AML-193 (cell line): ENCODE measurements at regions not wholly inside any gene's neighbourhood (a gene's known extent, or its start where the extent isn't known, plus 50 kb on each side); places are given as distances from the start of the nearest gene placed in this dataset.

Experiments used
- DNase-seq, 2 experiments: peaks; one replicate each; lab custom pipeline; 2025; lab: John Stamatoyannopoulos, UW

DNA sequence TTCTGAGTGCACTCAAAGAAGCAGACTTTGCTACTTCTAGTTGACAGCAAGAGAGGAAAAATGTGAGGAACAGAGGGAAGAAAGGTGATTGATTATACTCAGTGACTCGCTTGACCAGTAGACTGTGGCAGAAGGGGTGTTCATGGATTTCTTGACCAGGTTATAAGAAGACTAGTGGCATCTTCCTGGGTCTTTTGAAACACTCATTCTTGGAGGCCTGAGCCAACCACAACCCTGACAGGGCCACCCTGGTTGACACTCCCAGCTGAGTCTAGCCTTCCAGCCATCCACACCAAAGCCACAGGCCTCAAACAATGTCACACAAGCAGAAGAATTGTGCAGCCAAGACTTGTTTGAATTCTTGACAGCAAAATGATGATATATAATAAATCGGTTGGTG, 366.3 kb downstream of the SS18 start:
- DNase-seq: no peak

GRCh38 chr18:25713103-25713502, 361.1 kb upstream of the ZNF521 start:
- DNase-seq: no peak

- no peak for DNase-seq
Observed at GRCh38 chr18:25710981-25711380, 359.0 kb upstream of the ZNF521 start.

DNA sequence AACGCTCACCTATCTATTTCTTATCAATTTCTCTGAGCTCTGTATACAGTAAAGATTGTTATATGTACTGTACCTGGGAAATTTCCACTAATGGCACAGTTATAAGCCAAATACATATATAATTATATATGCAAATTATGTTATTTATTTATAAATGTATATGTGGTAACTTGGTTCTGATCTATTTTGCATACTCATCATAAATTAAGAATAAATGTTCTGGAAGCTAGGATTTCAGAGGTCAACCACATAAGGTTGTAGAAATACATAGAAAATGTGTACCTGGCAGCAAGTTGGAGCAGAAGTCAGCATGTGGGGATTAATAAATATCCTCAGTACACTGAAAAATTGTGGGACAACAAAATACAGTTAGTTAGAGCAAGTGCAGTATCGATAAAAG, 353.7 kb upstream of the ZNF521 start:
- no peak for DNase-seq

DNA sequence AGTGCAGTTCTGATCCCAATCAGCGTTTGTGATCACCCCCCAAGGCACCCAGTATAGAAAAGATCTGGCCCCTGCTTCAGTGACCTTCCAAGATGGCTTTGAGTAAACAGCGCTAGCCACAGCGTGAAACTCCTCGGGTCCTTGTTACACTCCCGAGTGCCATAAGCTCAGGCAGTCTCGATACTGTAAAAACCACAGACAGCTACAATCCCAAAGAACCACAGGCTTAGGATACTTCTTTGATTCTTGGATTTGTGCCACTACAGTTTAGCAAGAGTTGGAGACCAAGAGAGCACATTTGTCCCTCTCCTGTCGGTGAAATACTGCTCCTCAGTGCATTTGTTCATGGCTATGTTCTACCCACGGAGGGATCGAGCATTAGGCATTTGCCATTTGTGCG, 352.5 kb upstream of the ZNF521 start:
- no peak for DNase-seq

- no peak for DNase-seq
Observed at GRCh38 chr18:25704071-25704470, 352.1 kb upstream of the ZNF521 start.

GRCh38 chr18:25701821-25702220, 349.9 kb upstream of the ZNF521 start:
- no peak for DNase-seq

DNA sequence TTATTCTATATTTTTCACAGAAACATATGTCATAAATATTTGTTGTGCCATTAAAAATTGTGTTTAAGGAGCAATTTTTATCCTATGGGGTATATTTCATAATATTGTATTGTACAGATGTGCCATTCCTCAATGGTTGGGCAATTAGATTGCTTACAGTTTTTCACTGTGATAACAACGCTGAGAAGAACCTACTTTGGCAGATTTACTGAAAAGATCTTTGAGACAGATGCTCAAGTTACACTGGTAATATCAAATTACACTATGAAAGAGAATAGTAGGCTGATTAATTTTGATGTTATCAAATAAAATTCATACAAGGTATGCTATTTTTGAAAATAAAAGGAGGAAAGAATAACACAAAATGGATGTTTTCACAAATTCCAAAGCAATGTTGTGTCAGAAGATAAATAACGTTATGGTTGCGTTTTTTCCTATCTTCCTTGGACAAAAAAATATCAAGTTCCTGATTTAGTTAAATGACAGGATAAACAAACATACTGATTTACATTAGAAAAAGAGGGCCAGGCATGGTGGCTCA, 335.1 kb upstream of the ZNF521 start:
- DNase-seq: no peak

DNA sequence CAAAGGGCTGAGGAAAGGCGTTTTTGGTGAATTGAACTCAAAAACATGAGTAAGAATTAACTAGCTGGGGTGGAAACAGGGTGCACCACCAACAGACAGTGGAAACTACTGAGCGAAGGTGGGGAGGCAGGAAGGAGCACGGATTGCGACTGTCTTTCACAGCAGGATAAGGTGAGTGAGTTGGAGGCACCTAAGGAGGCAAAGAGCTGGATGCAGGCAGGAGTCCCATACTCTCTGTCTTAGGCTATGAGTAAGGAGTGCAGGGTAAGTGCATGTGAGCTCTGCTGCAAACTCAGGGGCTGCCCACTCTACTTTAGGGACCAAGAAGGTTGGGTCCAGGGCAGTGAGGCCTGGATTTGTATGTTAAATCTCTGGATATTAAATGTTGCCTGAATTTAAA, 333.1 kb upstream of the ZNF521 start:
- no peak for DNase-seq

GRCh38 chr18:25679491-25679890, 327.5 kb upstream of the ZNF521 start:
- DNase-seq: no peak

DNA sequence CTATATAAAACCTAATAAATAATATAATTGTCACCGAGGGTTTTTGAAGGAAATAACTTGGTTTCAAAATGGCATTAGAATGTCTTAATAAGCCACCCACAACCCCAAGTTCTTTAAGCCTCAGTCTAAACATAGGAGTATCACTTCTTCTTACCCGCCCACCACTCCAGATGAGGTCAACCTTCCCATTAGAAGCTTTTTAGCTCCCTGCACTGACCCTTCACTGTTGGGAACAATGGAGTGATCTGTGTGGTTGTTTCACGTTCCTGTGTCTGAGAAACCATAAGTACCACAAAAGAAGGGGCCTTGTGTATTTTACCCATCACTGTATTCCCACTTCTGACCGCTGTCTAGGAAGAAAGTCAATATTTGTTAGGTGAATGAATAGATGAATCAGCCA, 326.3 kb upstream of the ZNF521 start:
- no peak for DNase-seq

DNA sequence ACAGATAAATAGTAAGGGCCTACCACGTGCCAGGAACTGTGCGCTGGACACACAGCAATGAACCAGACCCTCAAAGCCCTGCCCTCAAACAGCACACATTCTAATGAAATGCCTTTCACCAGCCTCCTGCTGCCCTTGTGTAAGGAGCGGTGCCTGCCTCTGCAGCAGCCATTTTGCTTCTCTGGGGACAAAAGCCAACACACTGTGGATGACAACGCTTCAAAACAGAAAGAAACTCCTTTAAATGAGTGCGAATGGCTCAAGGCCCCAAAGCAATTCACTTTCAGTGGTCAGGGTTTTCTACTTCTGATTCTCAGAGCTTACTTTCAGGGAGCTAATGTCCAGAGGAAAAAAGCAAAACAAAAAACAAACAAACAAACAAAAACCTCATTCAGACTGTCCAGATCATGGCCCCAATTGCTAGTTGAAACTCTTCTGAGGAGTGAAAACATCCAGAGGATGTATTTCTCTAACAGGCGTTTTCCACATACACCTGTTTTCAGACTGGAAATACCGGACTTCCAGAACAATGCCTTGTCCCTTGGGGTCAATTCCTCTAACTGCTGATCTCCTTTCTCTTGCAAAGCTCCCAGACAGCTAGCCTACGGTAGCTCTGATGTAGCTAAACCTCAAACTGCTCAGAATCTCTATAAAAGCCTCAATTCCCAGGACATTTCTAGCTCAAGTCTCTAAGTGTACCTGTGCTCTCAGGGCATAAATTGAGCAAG, 323.3 kb upstream of the ZNF521 start:
- DNase-seq: no peak

DNA sequence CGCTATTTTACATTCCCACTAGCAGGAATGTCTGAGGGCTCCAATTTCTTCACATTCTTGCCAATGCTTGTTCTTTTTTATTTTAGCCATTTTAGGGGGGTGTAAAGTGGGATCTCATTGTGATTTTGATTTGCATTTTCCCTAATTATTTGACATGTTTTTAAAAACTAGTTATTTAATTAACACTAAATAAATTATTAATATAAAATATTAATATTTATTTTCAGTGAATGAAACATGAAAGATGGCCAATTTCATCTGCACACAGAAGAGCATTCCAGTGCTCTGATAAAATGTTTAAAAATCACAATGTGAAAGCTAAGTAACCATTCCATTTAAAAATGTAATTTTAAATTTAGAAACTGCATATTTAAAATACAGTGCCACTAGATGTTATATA, 322.2 kb upstream of the ZNF521 start:
- no peak for DNase-seq

DNA sequence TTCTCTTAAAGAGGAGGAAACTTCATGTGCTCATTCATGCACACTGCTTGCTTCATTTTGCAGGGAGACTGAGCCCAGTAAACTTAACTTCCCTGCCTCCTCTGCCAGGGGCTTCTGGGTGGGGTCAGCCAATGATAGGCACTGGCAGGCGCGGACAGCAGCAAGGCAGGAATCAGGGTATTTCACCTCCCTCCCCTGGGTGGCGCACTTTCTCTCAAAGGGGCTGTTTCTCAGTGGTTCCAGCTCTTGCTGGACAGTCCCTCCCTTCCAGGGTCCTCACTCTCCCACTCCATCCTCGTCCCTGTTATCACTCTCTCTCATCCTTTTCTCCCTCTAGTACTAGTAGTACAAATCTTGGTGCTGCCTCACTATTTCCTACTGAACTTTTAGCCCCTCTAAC, 320.5 kb upstream of the ZNF521 start:
- no peak for DNase-seq

DNA sequence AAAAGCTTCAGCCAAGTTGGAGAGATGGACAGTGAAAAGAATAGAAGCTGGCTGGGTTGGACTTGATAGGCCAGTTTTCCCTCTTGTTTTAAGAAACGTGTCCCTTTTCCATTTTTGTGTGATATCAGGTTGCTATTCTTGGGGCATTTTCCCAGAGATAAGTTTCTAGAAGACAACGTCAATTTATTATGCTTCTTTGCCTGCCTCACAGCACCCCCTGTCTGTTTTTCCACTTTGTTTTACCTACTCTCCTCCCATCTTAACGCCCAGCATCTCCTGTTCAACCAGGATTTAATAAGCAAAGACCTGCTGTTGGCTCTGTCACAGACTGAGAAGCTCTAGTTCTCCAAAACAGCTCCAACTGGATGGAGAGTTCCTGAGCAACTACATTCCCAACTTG, 317.8 kb upstream of the ZNF521 start:
- DNase-seq: no peak

- no peak for DNase-seq
Observed at GRCh38 chr18:25662272-25662671, 310.3 kb upstream of the ZNF521 start.

DNA sequence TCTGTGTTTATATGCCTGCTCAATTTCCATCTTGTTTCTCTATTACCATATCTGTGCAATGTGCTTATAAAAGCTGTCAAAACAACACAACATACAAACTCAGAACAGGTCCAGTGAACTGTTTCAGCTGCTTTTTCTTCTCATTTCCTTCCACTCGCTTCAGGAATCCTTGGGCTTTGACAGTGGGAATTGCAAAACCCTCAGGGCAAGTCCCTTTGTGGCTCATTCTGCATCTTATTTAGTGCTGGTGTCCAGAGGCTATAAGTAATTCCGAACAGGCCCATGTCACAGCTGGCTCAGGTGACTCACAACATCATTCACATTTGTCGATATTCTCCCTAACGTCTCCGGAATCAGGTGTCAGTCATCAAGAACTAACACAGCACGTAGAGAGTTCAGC, 309.9 kb upstream of the ZNF521 start:
- DNase-seq: no peak

DNA sequence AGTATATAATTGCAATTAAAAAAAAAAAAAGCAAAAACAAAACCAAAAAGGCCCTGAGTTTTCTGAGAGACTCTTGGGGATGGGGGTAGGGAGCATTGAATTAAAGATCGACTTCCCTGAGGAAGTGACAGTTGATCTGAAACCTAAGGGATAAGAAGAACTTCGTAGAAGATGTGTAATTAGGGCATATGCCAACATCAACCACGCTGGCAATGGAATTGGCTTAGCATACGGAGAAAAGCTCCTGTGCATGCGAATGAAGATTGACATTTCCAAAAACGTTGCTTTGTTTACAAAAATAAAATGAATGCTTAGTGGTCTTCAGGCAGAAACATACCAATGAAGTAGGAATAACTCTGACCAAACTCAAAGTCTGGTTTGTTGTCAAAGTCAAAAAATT, 307.6 kb upstream of the ZNF521 start:
- DNase-seq: no peak

DNA sequence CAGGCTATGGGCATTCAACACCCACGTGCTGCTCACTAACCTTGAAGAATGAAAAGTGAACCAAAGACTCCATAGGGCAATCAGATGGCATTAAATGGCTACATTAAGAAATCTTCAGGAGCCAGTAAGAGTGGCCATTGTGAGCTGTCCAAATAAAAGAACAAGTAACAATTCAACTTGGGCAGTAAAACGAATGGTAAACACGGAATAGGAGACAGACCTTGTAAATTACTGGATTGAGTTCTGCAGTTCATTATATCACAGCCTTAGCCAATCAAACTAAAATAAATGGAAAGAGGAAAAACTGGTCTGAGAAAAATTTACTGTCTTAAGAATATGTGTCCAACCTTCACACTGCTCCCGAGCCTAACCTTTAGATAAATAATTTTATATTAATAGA, 306.5 kb upstream of the ZNF521 start:
- DNase-seq: no peak

DNA sequence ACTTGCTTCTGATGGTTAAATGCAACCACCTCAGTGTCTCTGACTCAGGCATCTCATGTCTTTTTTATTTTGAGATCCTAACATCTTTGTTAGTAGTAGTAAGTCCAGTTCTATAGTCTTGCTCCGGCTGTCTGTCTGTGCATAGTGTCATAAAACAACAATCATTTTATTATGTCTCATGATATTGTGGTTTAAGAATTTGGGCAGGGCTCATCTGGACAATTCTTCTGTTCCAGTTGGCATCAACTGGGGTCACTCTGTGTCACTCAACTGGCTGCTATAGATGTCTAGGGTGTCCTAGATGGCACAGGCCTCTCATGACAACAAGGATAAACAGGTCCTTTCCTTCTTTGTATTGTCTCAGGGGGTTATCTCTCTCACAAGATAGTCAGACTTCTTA, 299.6 kb upstream of the ZNF521 start:
- DNase-seq: no peak

DNA sequence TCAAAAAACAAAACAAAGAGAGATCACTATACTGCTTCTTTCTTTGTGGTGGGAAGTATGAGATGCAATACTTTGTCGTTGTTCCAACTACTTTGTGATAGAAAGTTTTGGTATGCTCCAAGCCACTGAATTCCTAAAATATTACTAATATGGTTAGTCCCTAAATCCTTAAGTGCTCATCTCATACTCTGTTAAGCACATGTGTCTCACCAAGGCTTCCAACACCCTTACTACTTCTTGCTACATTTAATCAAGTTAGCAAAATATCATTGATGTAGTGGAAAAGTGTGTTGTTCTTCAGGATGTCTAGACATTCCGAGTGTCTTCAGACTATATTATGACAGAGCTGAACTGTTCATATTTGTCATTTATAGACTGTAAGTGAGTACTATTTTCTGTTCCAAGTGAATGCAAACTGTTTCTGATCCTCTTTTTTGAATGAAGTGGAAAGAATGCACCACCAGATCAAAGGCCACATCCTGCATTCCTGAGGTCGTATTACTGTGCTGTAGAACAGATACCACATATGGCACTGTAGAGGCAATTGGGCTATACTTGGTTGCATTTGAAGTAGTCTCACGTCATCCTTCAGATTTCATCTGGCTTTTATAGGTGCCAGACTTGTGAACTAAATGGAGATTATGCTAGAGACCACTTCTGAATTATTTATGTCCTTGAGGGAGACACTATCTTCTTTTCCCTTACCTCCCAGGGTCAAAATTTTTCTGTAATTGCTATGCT, 298.4 kb upstream of the ZNF521 start:
- no peak for DNase-seq

- DNase-seq: no peak
Observed at GRCh38 chr18:25648716-25649260, 296.8 kb upstream of the ZNF521 start.

GRCh38 chr18:25647404-25647803, 295.4 kb upstream of the ZNF521 start:
- no peak for DNase-seq
